ENCODE measurements at regions not wholly inside any gene's neighbourhood (a gene's known extent, or its start where the extent isn't known, plus 50 kb on each side); places are given as distances from the start of the nearest gene placed in this dataset.

DNA sequence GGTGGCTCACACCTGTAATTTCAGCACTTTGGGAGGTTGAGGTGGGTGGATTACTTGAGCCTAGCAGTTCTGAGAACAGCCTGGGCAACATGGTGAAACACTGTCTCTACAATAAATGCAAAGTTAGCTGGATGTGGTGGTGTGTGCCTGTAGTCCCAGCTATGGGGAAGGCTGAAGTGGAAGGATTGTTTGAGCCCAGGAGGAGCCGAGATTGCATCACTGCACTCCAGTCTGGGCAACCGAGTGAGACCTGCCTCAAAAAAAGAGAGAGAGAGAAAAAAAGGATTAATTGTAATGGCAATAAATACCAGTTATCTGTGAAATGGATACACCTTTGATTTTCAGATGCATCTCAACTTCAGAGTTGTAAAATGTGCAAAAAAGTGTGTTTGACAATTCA, 58.8 kb downstream of the SPRY1 start:
- peaks cover 23% of the 10 kb centered on the region for H3K4me1 Mint-ChIP-seq
- no peaks in the 10 kb centered on the region for H3K27me3 Mint-ChIP-seq (ENCODE audit: low read depth)
- no peak for DNase-seq (ENCODE audit: low read depth, low spot score)
- peaks cover 8% of the 10 kb centered on the region for H3K9me3 Mint-ChIP-seq
- no peak for TF ChIP-seq CTCF (conservative IDR thresholded peaks at IDR 0.05)
- H3K36me3 Mint-ChIP-seq (ENCODE audit: low read depth), result peaks cover 6% of the 10 kb centered on the region
- H3K27ac Mint-ChIP-seq (ENCODE audit: unreplicated experiment), result peak overlapping the region; percentile 64
- H3K4me3 Mint-ChIP-seq, result no peak overlapping the region

GRCh38 chr4:123462007-123462406, 65.4 kb downstream of the SPRY1 start:
- TF ChIP-seq CTCF (conservative IDR thresholded peaks at IDR 0.05), result no peak
- no peak overlapping the region for H3K4me3 Mint-ChIP-seq
- H3K9me3 Mint-ChIP-seq, result peaks cover 3% of the 10 kb centered on the region
- H3K4me1 Mint-ChIP-seq, result peaks cover 46% of the 10 kb centered on the region
- no peaks in the 10 kb centered on the region for H3K27me3 Mint-ChIP-seq (ENCODE audit: low read depth)
- H3K36me3 Mint-ChIP-seq (ENCODE audit: low read depth), result peaks cover 5% of the 10 kb centered on the region
- no peak for DNase-seq (ENCODE audit: low read depth, low spot score)
- H3K27ac Mint-ChIP-seq (ENCODE audit: unreplicated experiment), result no peak overlapping the region

DNA sequence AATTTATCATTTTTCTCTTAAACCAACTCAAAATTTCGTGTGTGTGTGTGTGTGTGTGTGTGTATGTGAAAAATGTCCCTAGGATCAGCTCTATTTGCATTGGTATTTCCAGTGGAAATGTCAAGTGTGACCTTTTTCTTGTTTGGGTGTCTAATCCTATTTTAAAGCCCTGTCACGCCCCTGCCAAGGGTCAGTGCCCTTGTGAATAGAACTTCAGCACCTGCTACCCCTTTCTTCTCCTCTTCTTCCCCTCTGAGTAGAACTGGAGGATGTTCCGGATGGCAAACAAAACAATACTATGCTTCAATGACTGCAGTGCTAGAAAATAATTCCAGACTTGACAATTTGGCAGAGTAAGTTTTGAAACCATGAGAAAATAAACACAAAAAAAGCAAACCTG, 67.3 kb downstream of the SPRY1 start:
- H3K36me3 Mint-ChIP-seq (ENCODE audit: low read depth), result peaks cover 5% of the 10 kb centered on the region
- H3K27me3 Mint-ChIP-seq (ENCODE audit: low read depth), result no peaks in the 10 kb centered on the region
- peak overlapping the region; percentile 86 for H3K27ac Mint-ChIP-seq (ENCODE audit: unreplicated experiment)
- DNase-seq (ENCODE audit: low read depth, low spot score), result peak; percentile 29
- TF ChIP-seq CTCF (conservative IDR thresholded peaks at IDR 0.05), result no peak
- H3K4me3 Mint-ChIP-seq, result peak overlapping the region; percentile 41
- peaks cover 57% of the 10 kb centered on the region for H3K4me1 Mint-ChIP-seq
- H3K9me3 Mint-ChIP-seq, result peaks cover 3% of the 10 kb centered on the region

DNA sequence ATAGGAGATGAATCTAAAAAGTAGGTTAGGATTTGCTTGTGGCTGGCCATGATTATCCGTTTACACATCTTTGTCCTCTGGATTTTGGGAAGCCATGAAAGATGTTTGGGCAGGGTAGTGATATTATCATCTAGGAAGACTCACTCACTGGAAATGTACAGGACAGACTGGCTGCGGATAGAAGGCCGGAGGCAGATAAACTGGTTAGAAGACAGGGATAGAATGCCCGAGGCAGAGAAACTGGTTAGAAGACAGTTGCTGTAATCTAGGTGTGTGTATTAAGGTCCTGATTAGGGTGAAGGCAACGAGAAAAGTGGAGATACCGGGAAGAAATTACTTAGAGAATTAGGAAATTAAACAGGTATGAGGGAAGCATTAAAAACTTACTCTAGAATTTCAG, 68.8 kb downstream of the SPRY1 start:
- H3K9me3 Mint-ChIP-seq, result peaks cover under 1% of the 10 kb centered on the region
- no peak overlapping the region for H3K4me3 Mint-ChIP-seq
- no peak for DNase-seq (ENCODE audit: low read depth, low spot score)
- TF ChIP-seq CTCF (conservative IDR thresholded peaks at IDR 0.05), result no peak
- peak overlapping the region; percentile 25 for H3K27ac Mint-ChIP-seq (ENCODE audit: unreplicated experiment)
- peaks cover 60% of the 10 kb centered on the region for H3K4me1 Mint-ChIP-seq
- no peaks in the 10 kb centered on the region for H3K27me3 Mint-ChIP-seq (ENCODE audit: low read depth)
- H3K36me3 Mint-ChIP-seq (ENCODE audit: low read depth), result peaks cover 2% of the 10 kb centered on the region

DNA sequence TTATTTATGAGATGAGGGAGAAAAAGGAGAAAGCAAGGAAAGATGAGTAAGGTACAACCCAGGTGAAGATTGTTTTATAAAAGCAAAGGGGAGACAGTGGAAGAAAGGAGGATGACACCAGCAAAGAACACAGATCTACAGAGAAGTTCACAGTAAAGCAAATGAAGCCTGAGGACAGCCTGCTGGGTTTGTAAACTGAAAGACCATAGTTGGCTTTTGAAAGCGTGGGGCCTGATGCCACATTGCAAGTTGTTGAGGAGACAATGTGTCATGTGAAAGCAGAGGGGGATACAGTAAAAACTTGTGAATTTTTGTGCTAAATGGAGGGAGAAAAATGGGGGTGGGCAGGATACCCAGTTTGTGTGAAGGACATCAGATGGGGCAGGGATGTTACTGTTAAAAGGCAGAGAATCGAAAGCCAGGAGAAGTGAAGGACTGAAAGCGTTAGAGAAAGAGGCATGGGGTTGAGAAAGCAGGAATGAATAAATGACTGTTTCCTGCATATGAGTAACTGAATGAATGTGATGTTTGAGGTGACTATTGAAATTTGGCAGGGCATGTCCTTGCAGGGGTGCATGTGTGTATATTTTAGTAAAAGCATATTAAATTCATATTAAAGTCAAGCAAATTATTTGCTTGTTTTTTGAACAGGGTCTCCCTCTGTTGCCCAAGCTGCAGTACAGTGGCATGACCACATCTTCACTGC, 69.6 kb downstream of the SPRY1 start:
- no peak for DNase-seq (ENCODE audit: low read depth, low spot score)
- Mint-ChIP-seq H3K4me1 (peaks cover 63% of the 10 kb centered on the region), H3K9me3 (no peaks in the 10 kb centered on the region), H3K27me3 (ENCODE audit: low read depth) (no peaks in the 10 kb centered on the region), H3K4me3 (no peak overlapping the region), H3K27ac (ENCODE audit: unreplicated experiment) (peak overlapping the region; percentile 91), H3K36me3 (ENCODE audit: low read depth) (peaks cover 2% of the 10 kb centered on the region)
- no peak for TF ChIP-seq CTCF (conservative IDR thresholded peaks at IDR 0.05)
